ENCODE measurements at regions not wholly inside any gene's neighbourhood (a gene's known extent, or its start where the extent isn't known, plus 50 kb on each side); places are given as distances from the start of the nearest gene placed in this dataset.

GRCh38 chr16:6016530-6017184 is 919.1 kb upstream of the EEF2KMT start:
- peaks cover 61% of the 10 kb centered on the region for H3K27me3 Mint-ChIP-seq (ENCODE audit: low read depth)
- H3K9me3 Mint-ChIP-seq = no peaks in the 10 kb centered on the region
- peak; percentile 44 for TF ChIP-seq CTCF (IDR thresholded peaks at IDR 0.05; ENCODE audit: unreplicated experiment)
- no peaks in the 10 kb centered on the region for H3K4me1 Mint-ChIP-seq
- H3K27ac Mint-ChIP-seq = no peak overlapping the region
- DNase-seq (ENCODE audit: low spot score in 2 of 2, unreplicated experiment in 2 of 2) = no peak
- no peaks in the 10 kb centered on the region for H3K36me3 Mint-ChIP-seq
- no peak overlapping the region for H3K4me3 Mint-ChIP-seq

- Mint-ChIP-seq H3K36me3 (no peaks in the 10 kb centered on the region), H3K27me3 (ENCODE audit: low read depth) (peaks cover 33% of the 10 kb centered on the region), H3K9me3 (no peaks in the 10 kb centered on the region), H3K4me3 (no peak overlapping the region), H3K4me1 (no peaks in the 10 kb centered on the region), H3K27ac (no peak overlapping the region)
- TF ChIP-seq CTCF (IDR thresholded peaks at IDR 0.05; ENCODE audit: unreplicated experiment) = no peak
- DNase-seq (ENCODE audit: low spot score in 2 of 2, unreplicated experiment in 2 of 2) = no peak
Observed at GRCh38 chr16:6012716-6013115, 915.1 kb upstream of the EEF2KMT start.

GRCh38 chr16:6009151-6009550 is 911.6 kb upstream of the EEF2KMT start:
- H3K27me3 Mint-ChIP-seq (ENCODE audit: low read depth) = peaks cover 10% of the 10 kb centered on the region

GRCh38 chr16:6008670-6009069 is 911.1 kb upstream of the EEF2KMT start:
- Mint-ChIP-seq H3K9me3 (no peaks in the 10 kb centered on the region), H3K4me3 (no peak overlapping the region), H3K27ac (no peak overlapping the region), H3K27me3 (ENCODE audit: low read depth) (peaks cover 10% of the 10 kb centered on the region), H3K4me1 (no peaks in the 10 kb centered on the region), H3K36me3 (no peaks in the 10 kb centered on the region)
- no peak for TF ChIP-seq CTCF (IDR thresholded peaks at IDR 0.05; ENCODE audit: unreplicated experiment)
- DNase-seq (ENCODE audit: low spot score in 2 of 2, unreplicated experiment in 2 of 2) = no peak

More at GRCh38 chr16:6009151-6009550, 911.6 kb upstream of the EEF2KMT start:
- no peaks in the 10 kb centered on the region for H3K36me3 Mint-ChIP-seq
- H3K4me3 Mint-ChIP-seq = no peak overlapping the region
- no peak for DNase-seq (ENCODE audit: low spot score in 2 of 2, unreplicated experiment in 2 of 2)
- TF ChIP-seq CTCF (IDR thresholded peaks at IDR 0.05; ENCODE audit: unreplicated experiment) = no peak
- no peak overlapping the region for H3K27ac Mint-ChIP-seq
- no peaks in the 10 kb centered on the region for H3K9me3 Mint-ChIP-seq
- no peaks in the 10 kb centered on the region for H3K4me1 Mint-ChIP-seq

GRCh38 chr16:5993356-5993755 is 895.8 kb upstream of the EEF2KMT start:
- TF ChIP-seq CTCF (IDR thresholded peaks at IDR 0.05; ENCODE audit: unreplicated experiment) = no peak
- Mint-ChIP-seq H3K27ac (no peak overlapping the region), H3K27me3 (ENCODE audit: low read depth) (no peaks in the 10 kb centered on the region)

GRCh38 chr16:5982979-5983378 is 885.4 kb upstream of the EEF2KMT start:
- peaks cover 43% of the 10 kb centered on the region for H3K27me3 Mint-ChIP-seq (ENCODE audit: low read depth)
- no peak for TF ChIP-seq CTCF (IDR thresholded peaks at IDR 0.05; ENCODE audit: unreplicated experiment)
- no peaks in the 10 kb centered on the region for H3K9me3 Mint-ChIP-seq
- H3K4me3 Mint-ChIP-seq = no peak overlapping the region
- DNase-seq (ENCODE audit: low spot score in 2 of 2, unreplicated experiment in 2 of 2) = no peak
- no peaks in the 10 kb centered on the region for H3K4me1 Mint-ChIP-seq
- H3K36me3 Mint-ChIP-seq = no peaks in the 10 kb centered on the region
- H3K27ac Mint-ChIP-seq = no peak overlapping the region

More at GRCh38 chr16:5993356-5993755, 895.8 kb upstream of the EEF2KMT start:
- no peak overlapping the region for H3K4me3 Mint-ChIP-seq
- no peaks in the 10 kb centered on the region for H3K36me3 Mint-ChIP-seq
- no peak for DNase-seq (ENCODE audit: low spot score in 2 of 2, unreplicated experiment in 2 of 2)
- peaks cover 14% of the 10 kb centered on the region for H3K9me3 Mint-ChIP-seq
- H3K4me1 Mint-ChIP-seq = no peaks in the 10 kb centered on the region
